Trophoblast cell (in vitro differentiated cells and primary cell): ENCODE measurements at regions not wholly inside any gene's neighbourhood (a gene's known extent, or its start where the extent isn't known, plus 50 kb on each side); places are given as distances from the start of the nearest gene placed in this dataset.

Experiments used
- DNase-seq, 2 donors: peaks; one replicate each; pipeline ENCODE4 v3.0.0-alpha.2; 2016
- H2AFZ ChIP-seq: 2 replicates; pipeline ENCODE4 v1.6.1; 2013; ENCODE audit warnings: low read length, moderate library complexity, mild to moderate bottlenecking; ENCODE audit not compliant: insufficient read depth, poor library complexity
- H2AK5ac ChIP-seq: 2 replicates; pipeline ENCODE4 v1.6.1; 2013; ENCODE audit warnings: mild to moderate bottlenecking, low read length
- H2BK120ac ChIP-seq: 2 replicates; pipeline ENCODE4 v1.6.1; 2013; ENCODE audit warnings: low read length, mild to moderate bottlenecking, moderate library complexity; ENCODE audit not compliant: insufficient read depth, poor library complexity
- H2BK12ac ChIP-seq: 2 replicates; pipeline ENCODE4 v1.6.1; 2013; ENCODE audit warnings: mild to moderate bottlenecking, low read length, moderate library complexity
- H2BK5ac ChIP-seq: 2 replicates; pipeline ENCODE4 v1.6.1; 2013; ENCODE audit warnings: low read length, low read depth, moderate library complexity, mild to moderate bottlenecking; ENCODE audit not compliant: poor library complexity
- H3K14ac ChIP-seq: 2 replicates; pipeline ENCODE4 v1.6.1; 2013; ENCODE audit warnings: mild to moderate bottlenecking, low read length
- H3K18ac ChIP-seq: 2 replicates; pipeline ENCODE4 v1.6.1; 2013; ENCODE audit warnings: mild to moderate bottlenecking, low read length
- H3K23ac ChIP-seq: 2 replicates; pipeline ENCODE4 v1.6.1; 2013; ENCODE audit warnings: low read length
- H3K27ac ChIP-seq: 2 replicates; pipeline ENCODE4 v1.5.1; 2013; ENCODE audit warnings: low read depth, mild to moderate bottlenecking, inconsistent platforms, low read length, moderate library complexity
- H3K27me3 ChIP-seq: 2 replicates; pipeline ENCODE4 v1.6.1; 2013; ENCODE audit warnings: inconsistent platforms, mild to moderate bottlenecking, low read length, moderate library complexity; ENCODE audit not compliant: insufficient read depth
- H3K36me3 ChIP-seq, 2 experiments: 1 replicate in 1 of 2; 2 replicates in 1 of 2; pipeline ENCODE4 v1.6.1; 2013; ENCODE audit warnings: low read length in 2 of 2, mild to moderate bottlenecking in 2 of 2, moderate library complexity in 1 of 2; ENCODE audit not compliant: insufficient read depth in 2 of 2, control insufficient read depth in 1 of 2
- H3K4ac ChIP-seq: 2 replicates; pipeline ENCODE4 v1.6.1; 2013; ENCODE audit warnings: low read depth, mild to moderate bottlenecking, low read length, moderate library complexity
- H3K4me1 ChIP-seq, 2 experiments: 1 replicate in 1 of 2; 2 replicates in 1 of 2; pipeline ENCODE4 v1.6.1; 2013; ENCODE audit warnings: low read length in 2 of 2, mild to moderate bottlenecking in 2 of 2, moderate library complexity in 1 of 2; ENCODE audit not compliant: insufficient read depth in 2 of 2, control insufficient read depth in 1 of 2
- H3K4me2 ChIP-seq: 2 replicates; pipeline ENCODE4 v1.6.1; 2013; ENCODE audit warnings: inconsistent platforms, mild to moderate bottlenecking, low read length, moderate library complexity
- H3K4me3 ChIP-seq: 2 replicates; pipeline ENCODE4 v1.5.1; 2013; ENCODE audit warnings: mild to moderate bottlenecking, low read depth, low read length, inconsistent platforms
- H3K79me1 ChIP-seq: one replicate; pipeline ENCODE4 v1.6.1; 2013; ENCODE audit warnings: low read length
- H3K79me2 ChIP-seq: 2 replicates; pipeline ENCODE4 v1.6.1; 2013; ENCODE audit warnings: low read length, mild to moderate bottlenecking; ENCODE audit not compliant: control insufficient read depth, insufficient read depth, poor library complexity
- H3K9ac ChIP-seq: 2 replicates; pipeline ENCODE4 v1.6.1; 2013; ENCODE audit warnings: mild to moderate bottlenecking, low read length
- H3K9me3 ChIP-seq: 2 replicates; pipeline ENCODE4 v1.6.1; 2013; ENCODE audit warnings: low read depth, mild to moderate bottlenecking, control low read depth, inconsistent platforms, low read length; ENCODE audit not compliant: insufficient read depth
- H4K12ac ChIP-seq: 2 replicates; pipeline ENCODE4 v1.6.1; 2013; ENCODE audit warnings: low read depth, mild to moderate bottlenecking, low read length, moderate library complexity
- H4K8ac ChIP-seq: 2 replicates; pipeline ENCODE4 v1.6.1; 2013; ENCODE audit warnings: low read depth, mild to moderate bottlenecking, low read length, moderate library complexity
- H4K91ac ChIP-seq: one replicate; pipeline ENCODE4 v1.6.1; 2013; ENCODE audit warnings: low read depth, mild to moderate bottlenecking, low read length, moderate library complexity
- WGBS: extraction: QIAGEN DNeasy Blood & Tissue Kit; methylation state at CpG from one replicate; pipeline ENCODE4 v1.1.7; 2013; ENCODE audit warnings: missing lambda C conversion rate; ENCODE audit not compliant: insufficient read length, insufficient coverage; ENCODE audit errors: extremely low coverage; 5-methylcytosine and 5-hydroxymethylcytosine counted together

GRCh38 chr7:155402941-155403340, 55.0 kb upstream of the EN2 start:
- Histone ChIP-seq H2BK12ac (no peak overlapping the region), H3K4ac (no peak overlapping the region), H2BK120ac (no peak overlapping the region), H2AK5ac (no peak overlapping the region), H3K4me1 (no peaks in the 10 kb centered on the region), H3K27me3 (peaks cover 4% of the 10 kb centered on the region), H3K36me3 (no peaks in the 10 kb centered on the region), H3K9me3 (peaks cover 11% of the 10 kb centered on the region), H4K8ac (no peak overlapping the region), H3K4me2 (no peak overlapping the region), H3K4me3 (no peak overlapping the region), H3K23ac (no peak overlapping the region), H3K27ac (no peak overlapping the region), H3K9ac (no peak overlapping the region), H2BK5ac (no peak overlapping the region), H2AFZ (no peak overlapping the region), H4K91ac (no peak overlapping the region), H3K14ac (no peak overlapping the region), H3K79me2 (no peaks in the 10 kb centered on the region), H4K12ac (no peak overlapping the region), H3K79me1 (no peaks in the 10 kb centered on the region), H3K18ac (no peak overlapping the region)
- no peak for DNase-seq
- no CpG with 5 or more reads among the region's 6 CpGs for WGBS

GRCh38 chr7:155404976-155405375, 53.0 kb upstream of the EN2 start:
- no CpG with 5 or more reads among the region's 14 CpGs for WGBS
- Histone ChIP-seq H2AK5ac (no peak overlapping the region), H3K79me2 (no peaks in the 10 kb centered on the region), H2BK12ac (no peak overlapping the region), H3K23ac (no peak overlapping the region), H2BK5ac (no peak overlapping the region), H4K91ac (no peak overlapping the region), H3K27ac (no peak overlapping the region), H3K4me2 (no peak overlapping the region), H3K14ac (no peak overlapping the region), H3K4ac (no peak overlapping the region), H2AFZ (no peak overlapping the region), H3K4me3 (no peak overlapping the region), H3K4me1 (peaks cover 11 to 15% of the 10 kb centered on the region in 2 experiments), H3K79me1 (no peaks in the 10 kb centered on the region), H4K8ac (no peak overlapping the region), H3K9ac (no peak overlapping the region), H3K18ac (no peak overlapping the region), H3K27me3 (no peaks in the 10 kb centered on the region), H3K36me3 (no peaks in the 10 kb centered on the region), H2BK120ac (no peak overlapping the region), H3K9me3 (peaks cover 14% of the 10 kb centered on the region), H4K12ac (no peak overlapping the region)
- DNase-seq = no peak

DNA sequence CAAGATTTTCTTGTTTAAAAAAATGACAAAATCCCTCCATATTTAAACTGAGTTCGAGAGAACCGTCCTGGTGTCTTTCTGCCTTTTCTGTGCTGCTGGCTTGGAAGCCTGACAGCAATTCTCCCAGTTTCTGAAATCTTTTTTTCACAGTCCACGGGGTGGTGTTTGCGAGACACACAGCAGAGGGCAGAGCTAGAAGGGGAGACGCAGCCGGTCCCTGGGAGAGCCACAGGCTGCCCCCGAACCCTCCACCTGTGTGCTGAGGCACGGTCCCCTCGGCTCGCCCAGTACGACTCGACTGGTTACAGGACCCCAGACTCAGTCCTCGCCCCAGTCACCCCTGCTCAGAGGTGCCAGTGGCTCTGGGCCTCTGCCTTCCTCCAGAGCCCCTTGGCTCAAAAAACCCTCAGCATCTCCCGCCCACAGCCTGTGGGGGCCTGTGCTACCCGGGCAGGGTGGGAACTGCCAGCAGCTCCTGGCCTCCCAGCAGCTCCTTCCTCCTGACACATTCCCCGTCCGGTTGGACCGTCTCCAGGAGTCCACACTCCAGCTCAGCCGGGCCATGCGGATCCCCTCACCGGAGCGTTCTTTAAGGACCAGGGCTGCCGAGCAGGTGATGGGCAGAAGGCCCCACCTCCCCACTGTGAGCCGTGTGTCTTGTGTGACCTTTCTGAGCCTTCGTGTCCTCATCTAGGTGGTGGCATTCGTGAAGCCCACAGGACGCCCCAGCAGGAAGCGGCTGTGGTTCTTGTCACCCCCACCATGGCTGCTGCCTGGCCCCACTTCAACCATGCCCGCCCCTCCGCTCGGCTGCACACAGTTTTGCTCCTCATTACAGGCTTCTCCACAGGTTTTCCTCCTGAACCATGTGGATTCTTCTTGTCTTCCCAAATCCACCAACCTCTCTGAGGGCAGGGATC, 52.3 kb upstream of the EN2 start:
- Histone ChIP-seq H4K12ac (no peak overlapping the region), H3K23ac (no peak overlapping the region), H3K36me3 (no peaks in the 10 kb centered on the region), H3K9ac (no peak overlapping the region), H3K27me3 (no peaks in the 10 kb centered on the region), H4K91ac (no peak overlapping the region), H2AFZ (no peak overlapping the region), H3K9me3 (peaks cover 14% of the 10 kb centered on the region), H3K27ac (no peak overlapping the region), H3K4me2 (no peak overlapping the region), H2AK5ac (no peak overlapping the region), H3K4me1 (peaks cover 16 to 20% of the 10 kb centered on the region in 2 experiments), H3K79me1 (no peaks in the 10 kb centered on the region), H3K18ac (no peak overlapping the region), H2BK12ac (no peak overlapping the region), H2BK5ac (no peak overlapping the region), H3K4me3 (no peak overlapping the region), H4K8ac (no peak overlapping the region), H2BK120ac (no peak overlapping the region), H3K4ac (no peak overlapping the region), H3K79me2 (no peaks in the 10 kb centered on the region), H3K14ac (no peak overlapping the region)
- WGBS = no CpG with 5 or more reads among the region's 31 CpGs
- no peak for DNase-seq

- H4K8ac ChIP-seq = no peak overlapping the region
- H2BK12ac ChIP-seq = no peak overlapping the region
- H3K4me3 ChIP-seq = peak overlapping the region; percentile 24
- no peak overlapping the region for H2AK5ac ChIP-seq
- no peak overlapping the region for H4K12ac ChIP-seq
- WGBS = 100% methylated on average over 1 of the region's 2 CpGs
- no peaks in the 10 kb centered on the region for H3K79me2 ChIP-seq
- H2BK120ac ChIP-seq = no peak overlapping the region
- no peak overlapping the region for H3K9ac ChIP-seq
- no peak for DNase-seq
- H2AFZ ChIP-seq = no peak overlapping the region
- no peaks in the 10 kb centered on the region for H3K27me3 ChIP-seq
- H3K14ac ChIP-seq = no peak overlapping the region
- H3K4ac ChIP-seq = no peak overlapping the region
- peaks cover 19 to 26% of the 10 kb centered on the region in 2 experiments for H3K4me1 ChIP-seq
- H3K18ac ChIP-seq = no peak overlapping the region
- H3K27ac ChIP-seq = no peak overlapping the region
- H3K79me1 ChIP-seq = no peaks in the 10 kb centered on the region
- H3K4me2 ChIP-seq = no peak overlapping the region
- peaks cover 9% of the 10 kb centered on the region for H3K9me3 ChIP-seq
- no peaks in the 10 kb centered on the region for H3K36me3 ChIP-seq
- H3K23ac ChIP-seq = no peak overlapping the region
- H4K91ac ChIP-seq = no peak overlapping the region
- H2BK5ac ChIP-seq = no peak overlapping the region
These were observed 50.1 kb upstream of the EN2 start for GRCh38 chr7:155407799-155408198.
